ENCODE measurements at regions not wholly inside any gene's neighbourhood (a gene's known extent, or its start where the extent isn't known, plus 50 kb on each side); places are given as distances from the start of the nearest gene placed in this dataset.
"Not testable (repeated sequence)": the region's sequence is repeated elsewhere in the genome, so short reads cannot be mapped to it uniquely, and the experiment has no call there.

DNA sequence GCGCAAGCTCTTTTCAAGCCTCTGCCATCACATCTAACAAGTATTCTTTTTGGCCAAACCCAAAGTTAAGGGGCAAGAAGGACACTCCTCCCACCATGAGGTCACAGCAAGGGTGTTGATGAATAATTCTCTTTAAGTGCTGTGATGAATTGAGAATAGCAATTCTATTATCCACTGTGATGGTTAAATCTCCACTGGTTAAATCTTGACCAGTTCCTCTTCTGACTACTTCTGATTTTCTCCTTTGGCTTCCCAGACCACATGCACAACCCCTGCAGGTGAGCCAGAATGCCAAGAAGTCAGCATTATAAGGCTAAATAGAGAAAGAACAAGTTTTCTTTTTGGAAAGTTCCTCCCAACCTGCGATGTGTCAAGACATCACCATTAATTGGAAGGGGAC is 90.6 kb upstream of the BCL2L14 start:
- DNase-seq: no peak

- DNase-seq: no peak
Measured at GRCh38 chr12:11981121-11981733, 89.5 kb upstream of the BCL2L14 start.

DNA sequence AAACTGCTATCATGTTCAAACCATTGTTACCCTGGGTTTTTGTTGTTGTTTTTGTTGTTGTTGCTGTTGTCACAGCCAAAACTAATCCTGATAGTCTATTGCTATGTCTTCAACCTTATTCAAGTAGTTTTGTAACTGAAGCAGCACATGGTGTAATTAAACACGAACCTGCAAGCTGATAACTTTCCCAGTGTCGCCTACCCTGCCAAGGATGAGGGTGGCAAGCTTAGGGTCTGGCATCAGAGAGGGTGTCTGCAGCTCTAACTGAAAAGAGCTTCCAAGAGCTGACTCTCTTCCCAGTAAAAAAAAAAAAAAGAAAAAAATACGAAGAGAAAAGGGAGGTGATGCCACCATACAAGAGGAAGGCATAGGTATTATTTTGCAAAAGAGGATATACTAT is 86.3 kb upstream of the BCL2L14 start:
- no peak for DNase-seq

- DNase-seq: no peak
Measured at GRCh38 chr12:11986165-11986564, 84.6 kb upstream of the BCL2L14 start.

GRCh38 chr12:11987901-11988300 is 82.8 kb upstream of the BCL2L14 start:
- no peak for DNase-seq

DNA sequence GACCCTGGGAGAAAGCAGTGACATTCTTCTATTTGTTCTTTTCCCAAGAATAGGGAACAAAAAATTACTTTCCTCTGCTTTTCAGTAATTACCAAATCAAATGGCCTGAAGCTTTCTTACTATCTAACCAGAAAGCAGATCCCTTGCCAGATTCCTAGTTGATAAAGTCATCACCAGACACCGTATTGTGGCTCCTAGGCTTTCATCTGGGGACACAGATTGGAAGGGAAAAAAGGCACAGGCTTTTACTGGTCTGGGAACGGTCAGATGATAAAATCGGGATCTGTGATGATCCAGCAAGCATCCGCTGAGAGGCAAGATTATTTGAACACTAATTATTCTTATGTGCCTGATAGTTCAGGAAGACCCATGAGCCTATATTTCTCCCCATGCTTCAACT is 79.1 kb upstream of the BCL2L14 start:
- DNase-seq: no peak

DNA sequence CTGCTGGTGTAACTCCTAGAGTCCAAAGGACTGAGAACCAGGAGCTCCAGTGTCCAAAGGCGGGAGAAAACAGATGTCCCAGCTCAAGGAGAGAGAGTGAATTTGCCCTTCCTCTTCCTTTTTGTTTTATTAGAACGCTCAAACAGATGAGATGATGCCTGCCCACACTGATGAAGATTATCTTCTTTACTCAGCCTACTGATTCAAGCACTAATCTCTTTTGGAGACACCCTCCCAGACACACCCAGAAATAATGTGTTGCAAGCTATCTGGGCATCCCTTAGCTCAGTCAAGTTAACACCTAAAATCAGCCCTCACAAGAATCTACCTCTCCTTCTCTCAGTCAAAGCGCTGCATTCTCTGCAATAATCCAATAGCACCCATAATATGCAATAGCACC is 78.2 kb upstream of the BCL2L14 start:
- no peak for DNase-seq

GRCh38 chr12:11998307-11998943 is 72.3 kb upstream of the BCL2L14 start:
- not testable (repeated sequence) for DNase-seq

DNA sequence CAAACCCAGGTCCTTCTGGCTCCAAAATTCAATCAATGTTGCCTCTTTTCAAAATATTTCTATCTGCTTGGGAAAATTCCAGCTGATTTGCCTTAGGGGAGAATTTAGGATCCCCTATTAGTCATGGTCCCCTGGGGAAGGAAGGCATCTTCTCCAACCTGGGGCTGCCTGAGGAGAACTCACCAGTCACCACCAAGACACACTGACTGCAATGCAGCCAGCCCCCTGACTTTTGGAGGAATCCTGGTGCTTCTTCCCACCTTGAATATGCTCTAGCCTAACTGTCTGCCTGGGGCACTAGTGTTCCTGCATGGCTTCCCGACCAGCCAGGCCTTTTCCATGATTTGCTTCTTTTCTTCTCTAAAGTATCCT is 71.8 kb upstream of the BCL2L14 start:
- DNase-seq: no peak

GRCh38 chr12:12003609-12004008 is 67.1 kb upstream of the BCL2L14 start:
- DNase-seq: no peak

DNA sequence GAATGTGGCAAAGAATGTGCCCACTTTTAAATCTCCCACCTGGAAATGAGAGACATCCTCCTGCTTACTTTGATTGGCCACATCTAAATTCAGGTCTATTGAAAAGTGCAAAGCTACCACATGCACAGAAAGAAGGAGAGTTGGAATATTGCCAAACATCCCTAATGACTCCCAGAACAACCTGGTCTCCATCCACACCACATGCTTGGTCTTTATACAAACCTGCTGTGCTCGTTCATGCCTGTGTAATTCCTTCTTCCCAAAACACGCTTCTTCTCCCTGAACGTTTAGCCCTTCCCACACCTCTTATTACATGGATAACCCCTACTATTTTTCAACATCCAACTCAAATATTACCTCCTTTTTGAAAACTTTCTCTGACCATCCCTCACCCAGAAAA is 66.2 kb upstream of the BCL2L14 start:
- DNase-seq: peak; percentile 58

DNA sequence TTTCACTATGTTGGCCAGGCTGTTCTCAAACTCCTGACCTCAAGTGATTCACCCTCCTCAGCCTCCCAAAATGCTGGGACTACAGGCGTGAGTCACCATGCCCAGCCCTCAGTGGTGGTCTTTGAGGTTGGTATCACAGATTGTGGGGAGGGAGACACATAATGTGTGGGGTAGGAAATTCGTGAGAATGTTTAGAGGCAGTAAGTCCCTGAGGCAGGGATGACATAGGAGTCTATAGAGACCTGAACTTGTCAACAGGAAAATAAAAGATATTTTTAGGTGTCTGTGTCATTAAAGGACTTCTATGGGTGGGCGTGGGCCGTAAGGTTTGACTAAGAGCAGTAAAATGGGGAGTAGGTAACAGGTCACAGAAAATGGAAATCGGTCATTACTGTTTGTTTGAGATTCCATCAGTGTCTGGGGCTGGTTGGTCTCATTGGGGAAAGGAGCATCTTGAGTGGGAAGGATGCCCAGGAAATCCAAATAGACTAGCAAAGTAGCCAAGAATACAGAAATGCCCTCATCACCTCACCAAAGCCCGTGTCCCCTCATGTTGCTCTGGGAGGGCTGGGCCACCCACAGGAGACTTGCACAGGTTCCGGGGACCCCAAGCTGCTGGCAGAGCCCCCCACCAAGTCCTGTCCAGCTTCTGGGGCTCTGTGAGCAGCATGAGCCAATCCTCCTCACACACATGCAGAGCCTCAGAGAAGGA is 63.6 kb upstream of the BCL2L14 start:
- DNase-seq: no peak

DNA sequence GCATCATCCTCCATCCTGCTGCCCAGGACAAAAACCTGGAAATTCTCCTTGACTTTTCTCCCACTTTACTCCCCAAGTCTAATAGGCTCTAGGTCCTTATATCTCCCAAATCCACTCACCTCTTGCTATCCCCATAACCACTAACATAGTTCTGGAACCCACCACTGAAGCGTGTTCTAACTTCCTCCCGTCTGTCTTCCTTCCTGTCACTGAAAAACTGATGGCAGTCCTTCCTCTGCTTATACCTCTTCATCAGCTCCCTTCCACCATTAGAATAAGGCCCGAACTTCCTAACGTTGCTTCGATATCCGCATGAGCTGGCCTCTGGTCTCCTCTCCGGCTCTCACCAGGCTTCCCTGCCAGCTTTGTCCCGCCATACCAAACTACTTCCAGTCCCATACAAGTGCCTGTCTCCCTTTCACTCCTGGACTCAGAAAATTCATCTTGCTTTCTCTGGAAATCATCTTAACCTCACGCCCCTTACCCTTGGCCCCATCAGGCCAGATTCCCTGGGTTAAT is 63.0 kb upstream of the BCL2L14 start:
- no peak for DNase-seq

DNA sequence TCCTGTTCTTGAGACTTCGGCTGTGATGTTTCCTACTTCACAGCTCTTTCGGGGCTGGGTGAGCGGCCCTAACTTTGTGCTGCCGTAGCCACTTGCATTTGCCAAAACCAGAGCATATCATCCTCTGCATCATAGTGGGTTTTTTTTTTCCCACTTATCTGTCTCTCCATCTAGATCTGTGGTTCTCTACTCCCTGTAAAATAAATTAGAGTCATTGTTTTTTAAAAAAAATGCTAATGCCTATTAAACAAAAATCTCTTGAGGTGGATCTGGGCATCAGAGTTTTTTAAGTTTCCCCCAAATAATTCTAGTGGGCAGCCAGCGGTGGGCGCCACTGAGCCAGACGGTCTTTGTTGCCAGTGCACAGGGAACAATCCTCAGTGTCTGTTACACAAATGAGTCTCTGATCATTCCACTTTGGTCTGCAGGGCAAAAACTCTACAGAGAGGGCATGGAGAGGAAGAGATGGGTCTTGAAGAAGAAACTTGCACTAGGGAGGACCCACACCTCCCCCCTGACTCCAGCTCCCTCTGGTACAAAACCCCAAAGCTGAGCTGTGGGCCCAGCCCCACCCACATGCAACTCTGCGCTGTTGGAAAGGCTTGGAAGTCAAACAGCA is 62.4 kb upstream of the BCL2L14 start:
- no peak for DNase-seq

DNA sequence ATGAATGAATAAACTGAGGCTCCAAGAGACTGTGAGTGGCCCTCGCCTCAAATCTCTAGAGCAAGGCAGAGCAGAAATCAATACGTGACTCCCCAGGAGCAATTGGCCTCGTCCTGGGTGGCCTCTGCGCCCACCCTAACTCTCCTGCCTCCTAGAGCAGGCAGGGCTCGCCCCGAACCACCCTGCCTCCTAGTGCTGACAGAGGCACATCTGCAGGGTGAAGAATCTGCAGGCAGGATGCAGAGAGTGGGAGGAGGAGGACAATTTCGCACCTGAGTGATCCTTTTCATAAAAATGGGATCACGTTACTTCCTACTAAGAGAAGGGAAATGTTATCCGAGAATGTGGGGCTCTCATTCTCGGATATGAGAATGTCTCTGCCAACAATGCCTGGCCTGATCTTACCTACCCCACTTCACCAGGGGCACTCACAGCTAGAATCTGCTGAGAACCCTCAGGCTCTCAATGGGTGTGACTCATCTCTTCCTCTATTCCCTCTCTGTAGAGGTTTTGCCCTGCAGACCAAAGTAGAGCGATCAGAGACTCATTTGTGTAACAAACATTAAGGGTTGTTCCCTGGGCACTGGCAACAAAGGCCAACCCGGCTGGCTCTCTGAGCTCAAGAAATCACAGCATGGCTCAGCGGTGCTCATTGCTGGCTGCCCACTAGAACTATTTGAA is 61.7 kb upstream of the BCL2L14 start:
- DNase-seq: peak; percentile 17

DNA sequence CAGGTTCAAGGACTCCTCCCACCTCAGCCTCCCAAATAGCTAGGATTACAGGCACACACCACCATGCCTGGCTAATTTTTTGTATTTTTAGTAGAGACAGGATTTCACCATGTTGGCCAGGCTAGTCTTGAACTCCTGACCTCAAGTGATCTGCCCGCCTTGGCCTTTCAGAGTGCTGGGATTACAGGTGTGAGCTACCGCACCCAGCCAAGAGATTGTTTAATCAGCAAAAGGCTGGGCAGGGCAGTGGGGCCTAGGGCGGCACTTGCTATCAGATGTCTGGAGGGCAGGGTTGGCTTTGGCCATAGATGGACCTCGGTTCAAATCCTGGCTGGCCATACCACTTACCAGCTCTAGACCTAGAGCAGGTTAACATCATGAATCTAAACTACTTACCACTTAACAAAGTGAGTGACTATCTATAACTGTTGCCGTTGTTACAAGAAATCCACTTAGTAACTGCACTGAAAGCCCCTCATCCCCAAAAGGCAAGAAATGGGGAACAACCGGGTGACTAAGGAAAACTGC is 60.9 kb upstream of the BCL2L14 start:
- not testable (repeated sequence) for DNase-seq

- no peak for DNase-seq
Measured at GRCh38 chr12:12010277-12011039, 60.3 kb upstream of the BCL2L14 start.

GRCh38 chr12:12011880-12012260 is 58.9 kb upstream of the BCL2L14 start:
- DNase-seq: no peak

DNA sequence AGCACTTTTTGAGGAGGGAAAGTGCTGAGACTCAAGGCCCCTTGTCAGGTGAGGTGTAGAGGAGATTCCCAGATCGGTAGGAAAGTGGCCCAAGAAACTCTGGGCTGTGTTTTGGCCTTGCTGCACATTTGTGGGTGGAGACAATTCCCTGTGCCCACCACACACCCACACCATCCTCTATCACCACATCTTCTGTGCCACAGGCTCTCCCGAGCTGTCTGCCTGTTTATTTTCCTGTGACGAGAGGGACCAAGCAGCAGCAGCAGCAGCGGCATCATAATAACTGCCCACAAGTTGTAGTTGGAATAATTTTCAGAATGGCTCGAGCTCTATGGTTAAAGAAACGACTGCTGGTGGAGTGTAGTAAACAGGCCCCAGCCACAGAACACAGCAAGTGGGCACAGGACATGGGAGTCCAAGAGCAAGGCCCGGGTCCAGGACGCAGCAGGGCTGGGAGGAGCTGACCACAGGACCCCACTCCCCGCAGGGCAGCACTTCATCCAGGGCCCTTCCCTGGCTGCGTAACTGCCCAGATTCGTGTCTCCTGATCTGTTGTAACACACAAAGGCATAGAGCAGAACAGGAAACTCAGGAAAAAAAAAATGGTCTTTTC is 55.6 kb upstream of the BCL2L14 start:
- DNase-seq: no peak

DNA sequence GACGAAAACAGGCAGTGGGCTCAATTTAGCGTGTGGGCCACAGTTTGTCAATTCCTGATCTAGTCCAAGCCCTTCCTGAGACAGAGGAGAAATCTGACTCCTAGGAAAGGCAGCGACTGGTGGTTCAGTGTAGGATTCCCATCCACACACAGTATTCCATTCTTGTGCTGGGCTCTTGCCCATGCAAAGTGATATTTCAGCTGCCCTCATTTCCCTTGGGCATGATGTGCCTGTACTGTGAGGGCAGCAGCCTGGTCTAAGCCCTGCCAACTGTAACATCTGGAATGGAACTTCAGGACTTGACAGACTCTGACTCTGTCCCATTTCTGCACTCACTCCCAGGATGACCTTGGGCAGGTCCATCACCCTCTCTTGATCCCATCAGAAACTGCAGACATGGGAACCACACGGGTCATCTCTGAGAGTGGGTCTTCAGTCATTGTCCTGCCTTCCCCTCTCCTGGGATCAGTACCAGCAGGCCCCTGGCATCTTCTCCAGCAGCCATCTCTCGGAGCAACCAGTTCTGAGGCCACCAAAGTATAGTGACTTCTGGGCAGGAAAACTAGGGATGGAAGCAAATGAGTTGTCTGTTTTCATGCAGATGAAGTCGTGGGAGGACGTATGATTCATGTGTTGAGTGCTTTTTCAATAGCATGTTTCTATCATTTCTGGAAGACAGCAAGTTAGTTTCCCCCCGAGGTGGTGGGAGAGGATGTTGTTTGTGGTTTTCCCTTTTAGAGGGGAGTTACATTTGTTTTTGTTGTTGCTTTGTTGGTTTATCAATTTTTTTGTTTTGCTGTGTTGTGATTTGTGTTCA is 54.2 kb upstream of the BCL2L14 start:
- DNase-seq: no peak

GRCh38 chr12:12017135-12017581 is 53.6 kb upstream of the BCL2L14 start:
- DNase-seq: no peak
